Activated naive CD4-positive, alpha-beta T cell treated with anti-CD3 and anti-CD28 coated beads, Interleukin-2, amount 10 ng/mL, durations not matched to agents 7 days and 5 days (primary cell): ENCODE measurements at regions not wholly inside any gene's neighbourhood (a gene's known extent, or its start where the extent isn't known, plus 50 kb on each side); places are given as distances from the start of the nearest gene placed in this dataset.

Experiments used
- CTCF ChIA-PET: fragments of 350-600 bp; sonication (Branson Sonifier 250); formaldehyde crosslinking; loops from one replicate; lab custom pipeline; 2021; ENCODE audit warnings: antibody characterized with exemption; lab: Charles Lee
- DNase-seq: peaks from one replicate; pipeline ENCODE4 v3.0.0-alpha.2; 2020
- H3K27ac Mint-ChIP-seq: one replicate; pipeline ENCODE4 v1.8.0; 2021; ENCODE audit warnings: mild to moderate bottlenecking, moderate library complexity, mixed read lengths
- H3K27me3 Mint-ChIP-seq: one replicate; pipeline ENCODE4 v1.8.0; 2021; ENCODE audit warnings: mild to moderate bottlenecking, mixed read lengths
- H3K36me3 Mint-ChIP-seq: one replicate; pipeline ENCODE4 v1.8.0; 2021; ENCODE audit warnings: mixed read lengths
- H3K4me1 Mint-ChIP-seq: one replicate; pipeline ENCODE4 v1.8.0; 2021; ENCODE audit warnings: mixed read lengths
- H3K4me3 Mint-ChIP-seq: one replicate; pipeline ENCODE4 v1.8.0; 2021; ENCODE audit warnings: mild to moderate bottlenecking, moderate library complexity, mixed read lengths
- H3K9me3 Mint-ChIP-seq: one replicate; pipeline ENCODE4 v1.8.0; 2021; ENCODE audit warnings: mixed read lengths

DNA sequence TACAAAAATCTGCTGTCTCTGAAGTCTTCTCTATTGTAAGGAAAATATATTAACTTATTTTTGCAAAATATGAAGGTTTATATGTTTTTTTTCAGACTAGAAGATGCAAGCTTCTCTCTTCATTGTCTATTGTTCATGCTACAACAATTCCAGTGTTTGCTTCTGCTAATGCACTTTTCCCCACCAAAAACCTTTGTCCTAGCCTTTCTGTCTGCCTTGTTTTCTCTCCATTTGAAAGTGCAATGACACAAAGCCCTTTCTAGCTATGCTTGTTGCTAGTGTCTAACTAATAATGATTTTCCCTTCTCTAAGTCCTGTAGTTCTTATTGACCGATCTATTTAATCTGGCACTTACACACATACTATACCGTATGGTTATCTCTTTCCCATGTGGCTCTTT is 369.5 kb upstream of the CELF4 start:
- CTCF ChIA-PET = no interaction called here
- no peak overlapping the region for H3K27ac Mint-ChIP-seq
- peaks cover 13% of the 10 kb centered on the region for H3K9me3 Mint-ChIP-seq
- H3K4me3 Mint-ChIP-seq = no peak overlapping the region
- no peaks in the 10 kb centered on the region for H3K27me3 Mint-ChIP-seq
- H3K4me1 Mint-ChIP-seq = no peaks in the 10 kb centered on the region
- DNase-seq = no peak
- H3K36me3 Mint-ChIP-seq = no peaks in the 10 kb centered on the region

DNA sequence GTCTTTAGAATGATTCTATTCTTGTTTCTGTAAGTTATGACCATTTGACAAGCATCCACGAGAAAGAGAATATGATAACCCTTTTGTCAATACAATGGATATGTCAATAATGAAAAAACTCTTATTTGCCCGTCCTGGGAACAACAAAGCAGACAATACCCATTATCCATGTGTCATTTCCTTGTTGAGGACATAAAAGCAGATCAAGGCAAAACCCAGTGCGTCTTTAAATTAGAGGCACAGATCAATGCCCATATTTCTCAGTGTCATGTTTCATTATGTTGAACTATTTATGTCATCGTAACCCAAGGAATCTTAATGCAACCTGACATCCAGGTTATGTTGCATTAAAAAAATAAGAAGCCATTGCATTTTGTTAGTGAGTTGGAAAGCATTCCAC is 365.0 kb upstream of the CELF4 start:
- Mint-ChIP-seq H3K4me1 (no peaks in the 10 kb centered on the region), H3K27ac (no peak overlapping the region), H3K9me3 (peaks cover 4% of the 10 kb centered on the region), H3K36me3 (no peaks in the 10 kb centered on the region), H3K27me3 (no peaks in the 10 kb centered on the region), H3K4me3 (no peak overlapping the region)
- no peak for DNase-seq
- CTCF ChIA-PET = no interaction called here

- H3K4me3 Mint-ChIP-seq = no peak overlapping the region
- no peaks in the 10 kb centered on the region for H3K4me1 Mint-ChIP-seq
- no peaks in the 10 kb centered on the region for H3K27me3 Mint-ChIP-seq
- H3K9me3 Mint-ChIP-seq = no peaks in the 10 kb centered on the region
- DNase-seq = no peak
- H3K27ac Mint-ChIP-seq = no peak overlapping the region
- CTCF ChIA-PET = no interaction called here
- no peaks in the 10 kb centered on the region for H3K36me3 Mint-ChIP-seq
Measured at GRCh38 chr18:37922162-37922561, 356.6 kb upstream of the CELF4 start.

- no peaks in the 10 kb centered on the region for H3K4me1 Mint-ChIP-seq
- H3K9me3 Mint-ChIP-seq = no peaks in the 10 kb centered on the region
- H3K27me3 Mint-ChIP-seq = no peaks in the 10 kb centered on the region
- CTCF ChIA-PET = no interaction called here
- no peak for DNase-seq
- no peak overlapping the region for H3K27ac Mint-ChIP-seq
- no peaks in the 10 kb centered on the region for H3K36me3 Mint-ChIP-seq
- no peak overlapping the region for H3K4me3 Mint-ChIP-seq
Measured at GRCh38 chr18:37920865-37921264, 355.3 kb upstream of the CELF4 start.

- CTCF ChIA-PET = no interaction called here
- Mint-ChIP-seq H3K27ac (no peak overlapping the region), H3K4me1 (no peaks in the 10 kb centered on the region), H3K9me3 (no peaks in the 10 kb centered on the region), H3K36me3 (no peaks in the 10 kb centered on the region), H3K27me3 (no peaks in the 10 kb centered on the region), H3K4me3 (no peak overlapping the region)
- no peak for DNase-seq
Measured at GRCh38 chr18:37913051-37913450, 347.5 kb upstream of the CELF4 start.

GRCh38 chr18:37902344-37902743 is 336.7 kb upstream of the CELF4 start:
- CTCF ChIA-PET = no interaction called here
- peaks cover 2% of the 10 kb centered on the region for H3K9me3 Mint-ChIP-seq
- no peaks in the 10 kb centered on the region for H3K27me3 Mint-ChIP-seq
- no peaks in the 10 kb centered on the region for H3K36me3 Mint-ChIP-seq
- DNase-seq = no peak
- H3K27ac Mint-ChIP-seq = no peak overlapping the region
- H3K4me3 Mint-ChIP-seq = no peak overlapping the region
- H3K4me1 Mint-ChIP-seq = no peaks in the 10 kb centered on the region

- CTCF ChIA-PET = no interaction called here
- no peaks in the 10 kb centered on the region for H3K9me3 Mint-ChIP-seq
- no peak overlapping the region for H3K27ac Mint-ChIP-seq
- DNase-seq = no peak
- no peaks in the 10 kb centered on the region for H3K27me3 Mint-ChIP-seq
- no peaks in the 10 kb centered on the region for H3K36me3 Mint-ChIP-seq
- no peaks in the 10 kb centered on the region for H3K4me1 Mint-ChIP-seq
- H3K4me3 Mint-ChIP-seq = no peak overlapping the region
Measured at GRCh38 chr18:37900326-37900725, 334.7 kb upstream of the CELF4 start.

DNA sequence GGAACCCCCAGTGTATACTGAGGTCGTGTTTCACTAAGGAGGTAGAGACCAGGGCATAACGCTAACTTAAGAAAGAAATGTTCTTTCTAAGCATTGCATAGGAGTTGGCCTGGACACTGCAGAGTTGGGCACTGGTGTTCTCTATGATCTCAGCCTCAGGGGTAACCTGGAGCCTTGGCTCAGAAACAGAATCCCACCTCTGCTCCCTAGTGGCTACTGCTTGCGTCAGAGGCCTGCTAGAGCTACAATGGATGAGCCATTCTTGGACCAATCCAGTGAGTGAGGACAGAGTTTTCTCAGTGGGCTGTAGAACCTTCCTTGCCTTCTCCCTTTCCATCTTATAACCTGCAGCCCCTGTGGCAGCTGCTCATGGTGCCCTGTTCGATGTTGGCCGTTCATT is 324.4 kb upstream of the CELF4 start:
- Mint-ChIP-seq H3K4me1 (no peaks in the 10 kb centered on the region), H3K4me3 (no peak overlapping the region), H3K27me3 (no peaks in the 10 kb centered on the region), H3K36me3 (no peaks in the 10 kb centered on the region), H3K9me3 (no peaks in the 10 kb centered on the region), H3K27ac (no peak overlapping the region)
- CTCF ChIA-PET = no interaction called here
- DNase-seq = no peak

- H3K9me3 Mint-ChIP-seq = peaks cover 2% of the 10 kb centered on the region
- CTCF ChIA-PET = no interaction called here
Measured at GRCh38 chr18:37874721-37875120, 309.1 kb upstream of the CELF4 start.

GRCh38 chr18:37873416-37873815 is 307.8 kb upstream of the CELF4 start:
- Mint-ChIP-seq H3K9me3 (peaks cover 2% of the 10 kb centered on the region), H3K4me3 (no peak overlapping the region), H3K36me3 (no peaks in the 10 kb centered on the region), H3K27ac (no peak overlapping the region), H3K27me3 (no peaks in the 10 kb centered on the region), H3K4me1 (no peaks in the 10 kb centered on the region)
- CTCF ChIA-PET = no interaction called here
- DNase-seq = no peak

More at GRCh38 chr18:37874721-37875120, 309.1 kb upstream of the CELF4 start:
- Mint-ChIP-seq H3K4me1 (no peaks in the 10 kb centered on the region), H3K27ac (no peak overlapping the region), H3K27me3 (no peaks in the 10 kb centered on the region), H3K36me3 (no peaks in the 10 kb centered on the region), H3K4me3 (no peak overlapping the region)
- no peak for DNase-seq

GRCh38 chr18:37872562-37872961 is 307.0 kb upstream of the CELF4 start:
- no peaks in the 10 kb centered on the region for H3K4me1 Mint-ChIP-seq
- no peaks in the 10 kb centered on the region for H3K36me3 Mint-ChIP-seq
- no peaks in the 10 kb centered on the region for H3K27me3 Mint-ChIP-seq
- H3K4me3 Mint-ChIP-seq = no peak overlapping the region
- CTCF ChIA-PET = no interaction called here
- H3K27ac Mint-ChIP-seq = no peak overlapping the region
- peaks cover 2% of the 10 kb centered on the region for H3K9me3 Mint-ChIP-seq
- no peak for DNase-seq

- no peak overlapping the region for H3K27ac Mint-ChIP-seq
- no peak for DNase-seq
- H3K9me3 Mint-ChIP-seq = no peaks in the 10 kb centered on the region
- no peaks in the 10 kb centered on the region for H3K36me3 Mint-ChIP-seq
- no peaks in the 10 kb centered on the region for H3K4me1 Mint-ChIP-seq
- no peak overlapping the region for H3K4me3 Mint-ChIP-seq
- H3K27me3 Mint-ChIP-seq = no peaks in the 10 kb centered on the region
- CTCF ChIA-PET = no interaction called here
Measured at GRCh38 chr18:37871561-37871960, 306.0 kb upstream of the CELF4 start.

DNA sequence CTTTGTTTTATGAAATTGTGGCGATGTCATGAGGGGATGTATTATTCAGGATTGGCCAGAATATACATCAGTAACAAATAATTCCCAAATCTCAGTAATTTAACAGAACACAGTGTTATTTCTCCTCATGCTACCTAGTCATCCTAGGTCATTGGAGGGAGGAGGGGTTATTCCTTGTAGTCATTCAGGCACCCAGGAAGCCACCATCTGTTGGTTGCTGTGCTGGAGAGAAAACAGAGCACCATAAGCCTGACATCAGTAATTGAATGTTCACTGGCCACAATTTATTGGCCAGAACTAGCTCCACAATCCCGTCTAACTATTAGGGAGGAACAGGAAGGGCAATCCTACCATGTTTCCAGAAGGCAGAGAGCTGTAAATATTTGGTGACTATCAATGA is 303.5 kb upstream of the CELF4 start:
- no peak overlapping the region for H3K27ac Mint-ChIP-seq
- CTCF ChIA-PET = no interaction called here
- H3K27me3 Mint-ChIP-seq = no peaks in the 10 kb centered on the region

DNA sequence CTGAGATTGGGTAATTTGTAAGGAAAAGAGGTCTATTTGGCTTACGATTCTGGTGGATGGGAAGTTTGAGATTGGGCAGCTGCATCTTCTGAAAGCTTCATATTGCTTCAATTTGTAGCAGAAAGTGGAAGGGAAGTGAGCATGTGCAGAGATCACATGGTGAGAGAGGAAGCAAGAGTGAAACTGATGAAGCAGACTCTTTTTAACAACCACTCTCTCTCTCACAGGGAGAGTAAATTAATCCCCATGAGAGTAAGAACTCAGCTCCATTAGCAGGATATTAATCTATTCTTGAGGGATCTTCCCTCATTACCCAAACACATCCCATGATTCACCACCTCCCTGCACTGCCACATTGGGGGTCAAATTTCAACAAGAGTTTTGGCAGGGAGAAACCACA is 298.5 kb upstream of the CELF4 start:
- DNase-seq = no peak
- H3K9me3 Mint-ChIP-seq = peaks cover 2% of the 10 kb centered on the region
- no peak overlapping the region for H3K27ac Mint-ChIP-seq
- H3K4me1 Mint-ChIP-seq = no peaks in the 10 kb centered on the region
- no peaks in the 10 kb centered on the region for H3K27me3 Mint-ChIP-seq
- CTCF ChIA-PET = interaction anchor here (1.0 kb wide), 1 partner anchor 105 kb away, joined by 3 read pairs; no protein-coding TSS in a partner anchor
- no peak overlapping the region for H3K4me3 Mint-ChIP-seq
- no peaks in the 10 kb centered on the region for H3K36me3 Mint-ChIP-seq

More for the DNA sequence above, 303.5 kb upstream of the CELF4 start:
- DNase-seq = no peak
- Mint-ChIP-seq H3K4me3 (no peak overlapping the region), H3K9me3 (peaks cover 2% of the 10 kb centered on the region), H3K36me3 (no peaks in the 10 kb centered on the region), H3K4me1 (no peaks in the 10 kb centered on the region)

DNA sequence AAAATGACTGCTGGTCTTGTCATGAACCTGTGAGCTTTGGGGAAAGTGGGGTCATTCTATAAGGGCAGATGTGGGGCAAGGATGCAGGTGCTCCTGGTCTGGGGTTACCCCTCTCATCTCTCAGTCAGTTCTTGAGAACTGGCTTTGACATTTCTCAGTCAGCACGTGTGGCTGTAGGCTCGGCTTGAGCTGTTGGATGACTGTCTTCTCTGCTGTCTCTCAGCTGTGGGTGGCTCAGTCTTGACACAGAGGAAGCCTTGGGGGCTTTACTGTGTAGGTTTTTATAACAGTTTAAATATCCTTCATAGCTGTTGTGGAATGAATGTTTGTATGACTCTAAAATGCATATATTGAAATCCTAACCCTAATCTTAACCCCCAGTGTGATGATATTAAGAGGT is 296.4 kb upstream of the CELF4 start:
- no peaks in the 10 kb centered on the region for H3K36me3 Mint-ChIP-seq
- H3K9me3 Mint-ChIP-seq = peaks cover 2% of the 10 kb centered on the region
- no peak overlapping the region for H3K27ac Mint-ChIP-seq
- H3K27me3 Mint-ChIP-seq = no peaks in the 10 kb centered on the region
- no peak overlapping the region for H3K4me3 Mint-ChIP-seq
- H3K4me1 Mint-ChIP-seq = no peaks in the 10 kb centered on the region
- DNase-seq = no peak
- CTCF ChIA-PET = no interaction called here

- Mint-ChIP-seq H3K27me3 (no peaks in the 10 kb centered on the region), H3K9me3 (no peaks in the 10 kb centered on the region), H3K4me1 (no peaks in the 10 kb centered on the region), H3K36me3 (no peaks in the 10 kb centered on the region), H3K27ac (no peak overlapping the region), H3K4me3 (no peak overlapping the region)
- no peak for DNase-seq
- CTCF ChIA-PET = no interaction called here
Measured at GRCh38 chr18:37854396-37854795, 288.8 kb upstream of the CELF4 start.
